GM19238 (cell line): ENCODE measurements at regions not wholly inside any gene's neighbourhood (a gene's known extent, or its start where the extent isn't known, plus 50 kb on each side); places are given as distances from the start of the nearest gene placed in this dataset.
"Not testable (repeated sequence)": the region's sequence is repeated elsewhere in the genome, so short reads cannot be mapped to it uniquely, and the experiment has no call there.

Experiments
- DNase-seq: peaks from one replicate; pipeline ENCODE4 v3.0.0; 2011; ENCODE audit warnings: low spot score; ENCODE audit not compliant: insufficient read length

GRCh38 chr16:87045466-87046216 lies 271.6 kb downstream of the C16orf95 start:
- DNase-seq = no peak

DNA sequence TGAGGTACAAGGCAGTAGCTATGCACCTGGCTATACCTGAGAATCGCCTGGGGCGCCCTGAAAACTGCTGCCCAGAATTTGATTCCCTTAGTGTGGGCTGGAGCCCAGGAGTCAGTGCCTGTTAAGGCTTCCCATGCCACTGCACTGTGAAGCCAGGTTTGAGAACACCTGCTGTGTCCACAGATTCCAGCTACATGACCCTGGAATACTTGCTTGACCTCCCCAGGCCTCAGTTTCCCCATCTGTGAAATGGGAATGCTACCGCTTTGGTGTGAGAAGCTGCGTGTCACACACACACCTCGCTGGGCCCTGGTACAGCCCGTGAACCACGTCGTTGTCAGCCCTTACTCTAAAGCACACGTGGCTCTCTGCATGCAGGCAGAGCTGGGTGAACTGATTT lies 271.0 kb downstream of the C16orf95 start:
- DNase-seq = no peak

- DNase-seq = no peak
Measured at GRCh38 chr16:87047221-87048037, 269.8 kb downstream of the C16orf95 start.

GRCh38 chr16:87048038-87048729 lies 269.0 kb downstream of the C16orf95 start:
- DNase-seq = no peak

DNA sequence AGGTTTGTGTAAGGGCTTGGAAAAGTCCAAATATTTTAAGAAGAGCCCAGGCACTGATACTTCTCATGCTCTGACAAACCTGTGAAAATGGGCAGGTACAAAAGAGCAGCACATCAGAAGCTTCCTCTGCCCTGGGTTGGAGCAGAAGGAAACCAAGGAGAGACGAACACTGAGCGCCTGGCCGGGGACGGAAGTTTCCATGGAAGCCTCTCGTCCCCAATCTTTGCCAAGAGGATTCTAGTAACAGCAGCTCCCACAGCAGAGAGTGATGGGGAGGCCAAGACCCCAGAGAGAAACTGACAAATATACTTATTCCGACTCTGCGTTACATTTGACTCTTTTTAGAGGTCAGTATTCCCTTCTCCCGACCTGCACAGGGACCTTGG lies 268.5 kb downstream of the C16orf95 start:
- no peak for DNase-seq

DNA sequence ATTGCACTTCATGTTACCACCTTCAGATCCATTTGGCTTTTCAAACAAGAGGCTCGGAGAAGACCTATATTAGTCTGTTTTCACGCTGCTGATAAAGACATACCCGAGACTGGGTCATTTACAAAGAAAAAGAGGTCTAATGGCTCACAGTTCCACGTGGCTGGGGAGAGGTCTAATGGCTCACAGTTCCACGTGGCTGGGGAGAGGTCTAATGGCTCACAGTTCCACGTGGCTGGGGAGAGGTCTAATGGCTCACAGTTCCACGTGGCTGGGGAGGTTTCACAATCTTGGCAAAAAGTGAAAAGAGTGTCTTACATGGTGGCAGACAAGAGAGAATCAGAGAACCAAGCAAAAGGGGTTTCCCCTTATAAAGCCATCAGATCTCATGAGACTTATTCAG lies 268.0 kb downstream of the C16orf95 start:
- DNase-seq = not testable (repeated sequence)

- DNase-seq = no peak
Measured at GRCh38 chr16:87050142-87050541, 267.1 kb downstream of the C16orf95 start.

DNA sequence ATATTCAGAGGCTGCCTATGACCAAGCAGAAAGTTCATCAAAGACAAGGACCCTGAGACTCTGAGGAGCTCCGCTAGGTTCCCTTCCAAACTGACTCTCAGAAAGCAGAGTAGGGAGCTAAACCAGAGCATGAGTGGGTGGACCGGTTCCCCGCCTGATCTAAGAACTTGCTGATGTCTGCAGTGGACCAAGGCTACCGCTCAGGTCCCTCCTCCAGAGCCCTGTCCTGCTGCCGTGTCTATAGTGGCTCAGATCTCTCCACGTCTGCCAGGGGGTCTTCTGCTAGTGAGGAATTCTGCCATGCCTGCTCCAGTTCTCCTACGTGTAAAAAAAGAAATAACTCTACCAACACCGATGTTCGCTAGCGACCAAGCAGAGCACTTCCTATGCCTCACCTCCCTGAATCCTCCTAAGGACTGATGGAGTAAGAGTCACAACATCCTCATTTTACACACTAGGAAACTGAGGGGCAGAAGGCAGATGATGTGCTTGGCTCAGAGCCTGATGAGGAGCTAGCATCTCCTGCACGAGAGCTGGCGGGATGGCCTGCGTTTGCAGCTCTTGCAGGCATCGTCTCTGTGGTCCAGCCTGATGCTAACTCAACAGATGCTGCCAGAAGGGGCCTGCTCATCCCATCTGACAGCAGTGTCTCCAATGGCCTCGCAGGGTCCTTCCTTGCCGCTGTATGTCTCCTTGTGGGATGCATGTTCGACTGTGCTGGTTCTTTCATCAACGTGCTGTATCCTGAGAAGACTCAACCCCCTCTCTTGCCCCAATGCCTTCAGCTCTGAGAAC lies 265.5 kb downstream of the C16orf95 start:
- no peak for DNase-seq

GRCh38 chr16:87052506-87052905 lies 264.7 kb downstream of the C16orf95 start:
- DNase-seq = no peak

DNA sequence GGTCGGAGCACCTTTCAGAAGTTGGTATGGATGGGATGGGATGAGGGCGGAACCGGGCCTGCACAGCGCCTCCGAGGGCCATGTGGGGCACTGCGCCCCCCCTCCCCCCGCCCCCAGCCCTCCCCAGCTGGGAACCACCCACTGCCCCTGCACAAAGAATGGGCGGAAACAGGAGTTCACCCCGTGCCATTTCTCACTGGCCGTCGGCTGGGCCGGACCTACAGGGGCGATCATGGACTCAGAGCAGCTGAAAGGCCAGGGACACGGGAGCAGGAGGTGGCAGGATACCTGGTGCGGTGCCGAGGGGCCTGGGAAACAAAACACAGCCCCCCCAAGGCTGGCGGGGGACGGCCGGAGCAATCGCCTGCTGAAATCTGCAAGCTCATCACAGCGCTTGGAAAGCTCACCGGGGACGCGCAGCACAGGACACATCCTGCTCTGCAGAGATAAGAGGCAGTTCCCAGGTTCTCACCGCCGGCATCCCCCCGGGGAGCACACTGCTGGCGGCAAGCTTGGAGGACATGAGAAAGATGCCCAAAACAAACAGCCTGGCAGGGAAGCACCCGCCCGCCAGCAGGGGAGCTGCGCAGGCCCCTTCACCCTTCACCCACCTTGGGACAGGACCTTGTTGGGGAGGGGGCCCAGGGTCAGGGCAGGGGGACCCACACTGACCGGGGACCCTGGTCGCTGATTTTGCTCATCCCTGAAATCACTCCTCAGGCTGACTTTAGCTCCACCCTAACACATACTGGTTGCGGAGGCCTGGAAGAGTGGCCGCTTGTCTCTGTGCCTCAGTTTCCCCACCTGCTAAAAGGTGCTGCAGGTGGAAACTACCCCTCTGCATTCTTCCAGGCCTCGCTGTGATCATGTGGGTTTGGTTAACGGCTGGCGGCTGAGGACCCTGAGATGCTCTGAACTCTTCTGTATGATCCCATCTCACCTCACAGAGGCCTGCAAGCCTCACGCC lies 263.9 kb downstream of the C16orf95 start:
- no peak for DNase-seq

- no peak for DNase-seq
Measured at GRCh38 chr16:87054154-87054553, 263.0 kb downstream of the C16orf95 start.

DNA sequence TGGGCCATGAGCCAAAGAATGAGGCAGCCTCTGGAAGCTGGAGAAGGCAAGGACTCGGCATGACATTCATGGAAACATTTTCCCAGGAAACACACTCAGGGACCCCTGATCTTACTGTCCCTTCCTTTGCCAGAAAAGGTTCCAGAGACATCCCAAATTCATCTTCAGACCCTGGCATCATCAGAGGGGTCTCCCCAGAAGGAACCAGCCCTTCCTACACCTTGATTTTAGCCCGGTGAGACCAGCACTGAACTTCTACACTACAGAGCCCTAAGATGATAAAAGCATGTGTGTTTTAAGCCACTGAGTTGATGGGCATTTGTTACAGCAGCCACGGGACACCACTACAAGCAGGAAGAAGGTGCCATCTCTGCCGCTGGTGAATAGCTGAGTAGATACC lies 262.3 kb downstream of the C16orf95 start:
- no peak for DNase-seq

- DNase-seq = no peak
Measured at GRCh38 chr16:87056083-87056482, 261.1 kb downstream of the C16orf95 start.

DNA sequence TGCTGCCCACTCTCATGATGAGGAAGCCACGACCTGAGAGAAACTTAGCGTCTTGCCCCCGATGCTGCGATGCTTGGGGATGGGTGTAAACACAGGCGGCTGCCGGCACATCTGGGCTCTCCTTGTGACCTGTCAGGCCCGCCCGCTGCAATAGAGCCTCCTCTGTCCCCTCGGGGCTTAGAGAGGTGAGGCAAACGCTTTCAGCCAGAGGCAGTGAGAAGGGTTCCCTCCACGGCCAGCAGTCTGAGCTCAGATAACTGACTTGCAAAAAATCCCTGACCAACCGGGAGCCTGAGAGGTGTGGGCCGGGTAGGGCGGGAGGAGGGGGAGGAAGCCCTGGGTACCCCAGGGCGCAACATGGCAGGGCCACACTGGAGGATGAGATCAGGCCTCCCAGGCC lies 260.6 kb downstream of the C16orf95 start:
- DNase-seq = no peak

- no peak for DNase-seq
Measured at GRCh38 chr16:87057211-87057881, 259.8 kb downstream of the C16orf95 start.

- no peak for DNase-seq
Measured at GRCh38 chr16:87057951-87058560, 259.1 kb downstream of the C16orf95 start.

GRCh38 chr16:87058728-87059250 lies 258.4 kb downstream of the C16orf95 start:
- no peak for DNase-seq

DNA sequence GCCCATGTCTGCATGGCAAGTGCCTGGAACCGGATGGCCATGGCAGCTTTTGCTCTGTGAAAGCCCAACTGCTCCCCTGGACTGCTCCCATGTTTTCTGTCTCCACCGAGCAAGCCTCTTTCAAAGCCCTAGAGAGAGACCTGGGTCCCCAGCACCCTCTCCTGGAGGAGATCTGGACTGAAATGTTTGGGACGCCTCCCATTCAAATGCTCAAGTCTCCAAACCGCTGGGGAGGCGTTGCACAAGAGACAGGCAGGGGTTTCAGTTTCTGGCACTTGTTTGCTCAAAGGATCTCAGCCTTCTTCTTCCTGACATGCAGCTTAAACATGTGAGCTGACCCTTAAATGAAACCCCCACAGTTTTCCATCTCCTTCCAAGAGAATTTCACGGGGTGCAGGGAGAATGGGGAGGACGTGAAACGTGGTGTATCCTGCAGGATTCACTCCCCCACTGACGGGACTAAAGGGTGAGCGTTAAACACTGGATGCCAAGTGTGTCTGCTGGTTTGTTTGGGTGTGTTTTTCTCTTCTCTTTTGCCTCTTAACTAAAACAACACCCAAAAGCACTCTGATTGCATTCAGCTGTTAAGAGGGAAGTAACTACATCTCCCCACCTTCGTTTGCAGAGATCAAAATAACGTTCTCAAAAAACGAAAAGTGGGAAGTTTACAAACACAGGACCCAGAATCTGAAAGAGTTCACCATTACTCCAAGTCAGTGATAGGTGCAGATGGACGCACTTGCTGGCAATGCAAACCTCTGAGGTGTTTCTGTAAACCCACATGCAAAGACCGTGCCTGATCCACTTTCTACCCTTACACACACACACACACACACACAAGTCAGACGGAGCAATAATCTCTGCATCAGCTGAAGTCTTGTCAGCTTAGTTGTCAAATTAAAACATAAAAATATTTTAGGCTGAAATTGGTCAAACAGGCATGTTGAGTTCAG lies 256.9 kb downstream of the C16orf95 start:
- no peak for DNase-seq
